ENCODE measurements at regions not wholly inside any gene's neighbourhood (a gene's known extent, or its start where the extent isn't known, plus 50 kb on each side); places are given as distances from the start of the nearest gene placed in this dataset.

GRCh38 chr20:58109126-58109880, 119.2 kb downstream of the ANKRD60 start:
- Histone ChIP-seq H3K9me3 (ENCODE audit: control insufficient read depth, low read depth, low read length) (no peaks in the 10 kb centered on the region), H4K20me1 (ENCODE audit: control insufficient read depth, insufficient read depth, insufficient read length) (no peaks in the 10 kb centered on the region), H3K23me2 (ENCODE audit: insufficient read length, low read depth, low read length, poor library complexity, severe bottlenecking) (no peaks in the 10 kb centered on the region), H3K14ac (ENCODE audit: insufficient read depth, low read length) (no peak overlapping the region), H4K8ac (replicated peaks; ENCODE audit: insufficient read length, low read depth, low read length) (no peak overlapping the region), H2BK12ac (ENCODE audit: insufficient read length, low read depth, low read length) (no peak overlapping the region), H3K27me3 (ENCODE audit: insufficient read depth, low read length) (no peaks in the 10 kb centered on the region), H2BK120ac (ENCODE audit: low read depth, low read length, poor library complexity, severe bottlenecking) (no peak overlapping the region), H3K79me1 (ENCODE audit: insufficient read depth, low read depth, low read length, poor library complexity, severe bottlenecking) (no peaks in the 10 kb centered on the region), H2AK5ac (ENCODE audit: insufficient read length, low read length) (no peak overlapping the region), H2BK15ac (ENCODE audit: low read depth, low read length) (no peak overlapping the region), H3K27ac (ENCODE audit: insufficient read length, low read depth, low read length) (no peak overlapping the region), H3K4ac (ENCODE audit: low read depth, low read length) (no peak overlapping the region), H4K5ac (ENCODE audit: insufficient read length, low read depth, low read length) (no peak overlapping the region), H3K4me1 (ENCODE audit: insufficient read depth, low read length) (no peaks in the 10 kb centered on the region), H3K56ac (ENCODE audit: insufficient read length, low read depth, low read length) (no peak overlapping the region), H2BK20ac (ENCODE audit: low read depth, low read length, poor library complexity, severe bottlenecking) (no peak overlapping the region), H3K18ac (ENCODE audit: insufficient read length, low read depth, low read length) (no peak overlapping the region), H3K23ac (ENCODE audit: insufficient read length, low read depth, low read length) (no peak overlapping the region), H3T11ph (ENCODE audit: low read length) (no peak overlapping the region), H2BK5ac (ENCODE audit: insufficient read length, low read length) (no peak overlapping the region), H3K79me2 (ENCODE audit: insufficient read depth, low read length) (no peaks in the 10 kb centered on the region), H3K9ac (ENCODE audit: extremely low read depth, insufficient read length, low read length) (no peak overlapping the region), H4K91ac (ENCODE audit: insufficient read length, low read depth, low read length) (no peak overlapping the region), H2AFZ (ENCODE audit: low read length) (no peak overlapping the region), H3K4me2 (ENCODE audit: insufficient read depth, insufficient read length, low read length) (no peak overlapping the region)
- Mint-ChIP-seq H3K9me3 (peaks cover 0 to 4% of the 10 kb centered on the region in 2 experiments; a peak in 2 of 5 replicates), H3K36me3 (ENCODE audit: insufficient read depth in 1 of 3, low read depth in 3 of 3) (no peaks in the 10 kb centered on the region; a peak in 2 of 7 replicates), H3K27ac (no peak overlapping the region), H3K27me3 (ENCODE audit: low read depth) (peaks cover 23% of the 10 kb centered on the region), H3K4me3 (no peak overlapping the region), H3K4me1 (no peaks in the 10 kb centered on the region)
- TF ChIP-seq, protein P1, sequence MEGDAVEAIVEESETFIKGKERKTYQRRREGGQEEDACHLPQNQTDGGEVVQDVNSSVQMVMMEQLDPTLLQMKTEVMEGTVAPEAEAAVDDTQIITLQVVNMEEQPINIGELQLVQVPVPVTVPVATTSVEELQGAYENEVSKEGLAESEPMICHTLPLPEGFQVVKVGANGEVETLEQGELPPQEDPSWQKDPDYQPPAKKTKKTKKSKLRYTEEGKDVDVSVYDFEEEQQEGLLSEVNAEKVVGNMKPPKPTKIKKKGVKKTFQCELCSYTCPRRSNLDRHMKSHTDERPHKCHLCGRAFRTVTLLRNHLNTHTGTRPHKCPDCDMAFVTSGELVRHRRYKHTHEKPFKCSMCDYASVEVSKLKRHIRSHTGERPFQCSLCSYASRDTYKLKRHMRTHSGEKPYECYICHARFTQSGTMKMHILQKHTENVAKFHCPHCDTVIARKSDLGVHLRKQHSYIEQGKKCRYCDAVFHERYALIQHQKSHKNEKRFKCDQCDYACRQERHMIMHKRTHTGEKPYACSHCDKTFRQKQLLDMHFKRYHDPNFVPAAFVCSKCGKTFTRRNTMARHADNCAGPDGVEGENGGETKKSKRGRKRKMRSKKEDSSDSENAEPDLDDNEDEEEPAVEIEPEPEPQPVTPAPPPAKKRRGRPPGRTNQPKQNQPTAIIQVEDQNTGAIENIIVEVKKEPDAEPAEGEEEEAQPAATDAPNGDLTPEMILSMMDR (conservative IDR thresholded peaks at IDR 0.05) = no peak
- no CpG with 5 or more reads among the region's 4 CpGs for WGBS (ENCODE audit: extremely low coverage, insufficient read length, low lambda C conversion rate)
- peak; percentile 4 for DNase-seq
